ENCODE measurements at regions not wholly inside any gene's neighbourhood (a gene's known extent, or its start where the extent isn't known, plus 50 kb on each side); places are given as distances from the start of the nearest gene placed in this dataset.
"Not testable (repeated sequence)": the region's sequence is repeated elsewhere in the genome, so short reads cannot be mapped to it uniquely, and the experiment has no call there.

DNA sequence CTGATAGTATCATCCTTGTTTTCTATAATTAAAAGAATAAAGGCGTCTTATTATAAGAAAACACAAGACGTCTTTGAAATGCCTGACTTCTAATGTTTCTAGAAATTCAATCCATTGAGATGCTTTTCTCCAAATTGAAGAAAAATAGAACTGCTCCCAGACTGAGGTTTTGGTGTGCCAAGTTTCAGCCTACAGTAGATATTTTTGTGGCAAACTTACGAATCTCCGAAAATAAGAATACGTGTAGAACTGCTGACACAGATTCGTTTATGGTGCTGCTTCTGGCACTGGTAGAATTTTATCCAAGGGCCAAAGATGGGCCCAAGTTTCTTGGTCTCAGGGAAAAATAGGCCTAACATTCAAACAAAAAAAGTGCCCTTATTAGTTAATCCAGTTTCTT lies 554.5 kb upstream of the NR5A2 start:
- no peak for DNase-seq

DNA sequence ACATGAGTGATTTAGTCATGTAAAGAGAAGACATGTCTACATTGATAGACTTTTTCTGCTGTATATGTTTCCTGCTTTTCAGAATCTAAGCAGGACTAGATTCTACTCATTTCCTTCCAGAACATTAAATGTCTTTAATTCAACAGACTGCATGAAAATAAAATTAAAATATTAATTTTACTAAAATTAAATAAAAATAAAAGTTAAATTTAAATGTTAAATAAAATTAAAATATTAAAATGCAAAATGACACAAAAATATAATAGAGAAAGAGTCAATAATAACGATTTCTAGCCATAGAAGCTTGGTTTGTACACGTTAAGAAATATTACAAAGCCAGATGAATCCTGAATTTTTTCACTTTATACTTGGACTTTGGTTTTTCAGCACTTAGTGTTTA lies 552.8 kb upstream of the NR5A2 start:
- no peak for DNase-seq

DNA sequence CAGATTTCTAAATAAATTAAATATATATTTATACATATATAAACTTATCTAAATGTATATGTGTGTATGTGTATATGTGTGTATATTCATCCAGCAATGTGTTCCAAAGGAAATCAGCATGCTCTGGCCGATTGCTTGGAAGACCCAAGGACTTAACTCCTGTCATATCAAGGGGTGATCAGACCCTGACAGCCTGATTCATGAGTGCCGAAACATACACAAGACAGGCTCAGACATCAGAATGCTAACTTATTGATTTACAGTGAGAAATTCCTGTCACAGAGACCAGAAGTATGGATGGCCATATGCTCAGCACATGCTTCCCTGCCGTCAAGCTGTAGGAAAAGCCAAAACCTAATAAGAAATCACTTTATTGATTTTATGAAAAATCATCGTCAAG lies 545.1 kb upstream of the NR5A2 start:
- no peak for DNase-seq

DNA sequence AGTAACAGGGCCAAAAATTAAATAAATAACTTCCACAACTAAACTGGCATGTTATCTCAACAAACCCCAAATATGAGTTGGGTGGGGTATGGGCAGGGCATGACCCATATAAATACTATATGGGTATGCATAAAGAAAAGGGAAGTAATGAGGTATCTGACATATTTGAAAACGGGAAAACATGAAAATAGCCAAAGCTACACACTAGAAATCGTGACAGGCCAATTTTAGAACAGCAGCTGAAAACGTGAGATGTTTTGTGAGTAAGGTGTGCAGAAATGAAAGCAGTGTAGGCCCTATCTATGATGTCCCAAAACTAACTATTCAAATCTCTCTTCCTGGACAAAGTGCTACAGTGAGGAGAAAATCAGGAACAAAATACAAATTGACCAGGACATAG lies 537.9 kb upstream of the NR5A2 start:
- no peak for DNase-seq

DNA sequence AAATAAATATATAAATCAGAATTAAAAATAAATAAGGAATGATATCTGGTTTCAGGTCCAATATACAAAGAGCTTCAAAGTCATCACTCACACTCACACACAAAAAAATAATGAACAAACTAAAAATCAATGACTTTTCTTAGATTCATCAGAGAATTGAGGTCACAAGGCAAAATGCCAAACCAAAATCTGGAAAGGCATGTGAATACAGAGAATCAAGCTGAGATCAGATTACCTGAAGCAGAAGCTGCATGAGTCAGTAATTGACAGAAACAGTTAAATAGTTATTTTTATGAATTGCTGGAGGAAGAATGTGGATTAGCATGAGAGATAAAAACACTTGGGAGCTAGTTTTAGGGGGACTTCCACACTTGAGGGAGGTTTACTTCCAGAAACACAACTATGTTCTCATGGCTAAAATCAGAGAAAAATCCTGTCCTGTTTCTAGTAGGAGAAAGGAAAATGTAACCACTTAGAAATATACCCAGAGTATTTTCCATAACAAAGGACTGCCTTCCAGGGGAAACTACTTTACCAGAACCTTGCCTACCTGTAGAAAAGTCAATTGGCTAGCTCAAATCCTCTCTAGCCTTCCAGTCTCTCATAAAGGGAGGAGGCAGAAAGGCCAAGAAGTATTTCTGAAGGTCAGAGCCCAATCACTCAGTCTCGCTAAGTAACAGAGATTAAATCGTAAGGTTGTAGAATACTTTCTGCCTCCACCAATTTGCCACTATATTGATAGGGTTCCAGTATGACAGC lies 536.6 kb upstream of the NR5A2 start:
- no peak for DNase-seq

DNA sequence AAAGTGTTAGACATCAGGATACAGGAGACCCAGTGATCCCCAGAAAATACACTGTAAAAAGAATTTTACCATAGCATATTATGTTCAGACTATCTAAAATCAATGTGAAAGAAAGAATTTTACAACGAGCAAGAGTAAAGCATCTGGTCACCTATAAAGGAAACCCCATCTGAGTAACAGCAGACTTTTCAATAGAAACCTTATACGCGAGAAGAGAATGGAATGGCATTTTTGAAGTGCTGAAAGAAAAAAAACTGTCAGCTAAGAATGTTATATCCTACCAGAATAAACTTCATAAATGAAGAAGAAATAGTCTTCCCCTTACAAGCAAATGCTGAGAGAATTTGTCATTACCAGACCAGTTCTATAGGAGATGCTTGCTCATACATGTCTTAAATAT lies 532.1 kb upstream of the NR5A2 start:
- DNase-seq, result no peak

DNA sequence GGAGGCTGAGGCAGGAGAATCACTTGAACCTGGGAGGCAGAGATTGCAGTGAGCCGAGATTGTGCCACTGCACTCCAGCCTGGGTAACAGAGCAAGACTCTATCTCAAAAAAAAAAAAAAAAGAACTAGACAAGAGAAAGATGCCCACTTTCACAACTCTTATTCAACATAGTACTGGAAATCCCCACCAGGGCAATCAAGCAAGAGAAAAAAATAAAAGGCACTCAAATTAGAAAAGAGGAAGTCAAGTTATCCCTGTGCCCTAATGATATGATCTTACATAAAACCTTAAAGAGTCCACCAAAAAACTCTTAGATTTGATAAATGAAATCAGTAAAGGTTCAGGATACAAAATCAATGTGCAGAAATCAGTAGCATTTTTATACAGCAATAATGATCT lies 528.7 kb upstream of the NR5A2 start:
- not testable (repeated sequence) for DNase-seq

DNA sequence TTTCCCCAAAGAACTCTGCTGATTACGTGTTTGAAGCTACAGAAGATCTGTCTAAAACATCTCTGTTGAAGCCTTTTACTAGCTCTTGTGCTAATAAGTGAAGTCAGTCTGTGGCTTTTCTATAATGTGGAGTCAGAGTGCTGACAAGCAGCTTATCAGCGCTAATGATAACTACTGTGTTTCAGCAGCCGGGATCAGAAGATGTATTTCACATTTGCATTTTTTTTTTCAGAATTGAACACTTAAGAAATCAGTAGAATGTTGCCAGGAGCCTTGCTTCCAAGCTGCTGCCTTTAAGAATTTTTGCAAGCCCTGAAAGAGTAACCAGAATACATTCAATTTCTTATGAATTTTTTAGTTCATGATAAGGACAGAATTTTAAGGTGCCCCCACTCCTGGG lies 519.4 kb upstream of the NR5A2 start:
- DNase-seq, result no peak

DNA sequence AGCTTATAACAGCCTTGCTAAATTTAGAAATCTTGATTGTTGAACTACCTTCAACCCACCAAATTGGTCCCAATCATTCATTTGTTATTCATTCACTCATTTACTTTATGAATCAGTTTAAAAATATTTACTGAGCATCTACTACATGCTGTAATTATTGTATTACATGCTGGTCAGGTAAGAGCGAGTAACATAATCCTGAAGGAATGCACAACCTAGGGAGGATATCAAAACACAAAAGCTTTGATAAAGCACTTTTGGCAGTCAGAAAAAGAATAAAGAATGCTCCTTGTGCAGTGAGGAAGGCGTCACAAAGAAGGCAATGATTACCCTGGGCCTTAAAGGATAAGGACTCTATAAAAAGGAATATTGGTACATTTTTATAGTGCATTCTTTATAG lies 518.9 kb upstream of the NR5A2 start:
- DNase-seq, result no peak

DNA sequence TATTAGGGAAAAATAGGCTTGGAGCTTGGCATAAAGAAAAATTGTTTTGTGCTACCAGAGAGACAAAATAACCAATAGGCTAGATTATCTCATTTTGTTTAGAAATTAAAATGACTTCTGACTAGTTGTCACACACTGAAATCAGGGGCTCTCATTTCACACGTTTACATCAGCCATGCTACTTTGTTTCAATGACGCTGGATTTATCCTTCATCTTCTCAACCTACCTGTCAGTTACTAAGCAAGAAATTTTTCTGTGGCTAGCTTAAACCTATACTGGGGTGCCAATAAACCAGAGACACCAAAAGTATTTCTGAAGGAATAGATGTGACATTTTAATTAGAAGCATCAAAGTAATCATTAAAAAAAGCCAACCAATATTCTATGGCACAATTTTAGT lies 518.1 kb upstream of the NR5A2 start:
- DNase-seq, result no peak

DNA sequence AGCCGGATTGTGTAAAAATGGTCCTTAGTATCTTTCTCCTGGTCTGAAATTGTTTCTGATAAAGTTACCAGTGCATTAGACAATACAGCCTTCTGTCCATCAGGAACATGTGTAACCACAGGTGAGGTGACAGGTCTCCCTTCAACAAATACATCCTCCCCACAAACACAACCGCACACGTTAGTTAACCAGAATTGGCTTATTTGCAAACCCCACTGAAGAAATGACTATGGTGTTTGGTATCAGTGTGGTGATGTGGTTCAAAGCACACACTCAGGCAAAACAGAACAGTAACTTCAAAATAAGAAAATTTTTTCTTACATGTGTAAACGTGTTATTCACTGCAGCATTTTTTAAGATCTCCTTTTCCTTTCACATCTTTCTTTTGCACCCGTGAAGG lies 517.2 kb upstream of the NR5A2 start:
- no peak for DNase-seq

DNA sequence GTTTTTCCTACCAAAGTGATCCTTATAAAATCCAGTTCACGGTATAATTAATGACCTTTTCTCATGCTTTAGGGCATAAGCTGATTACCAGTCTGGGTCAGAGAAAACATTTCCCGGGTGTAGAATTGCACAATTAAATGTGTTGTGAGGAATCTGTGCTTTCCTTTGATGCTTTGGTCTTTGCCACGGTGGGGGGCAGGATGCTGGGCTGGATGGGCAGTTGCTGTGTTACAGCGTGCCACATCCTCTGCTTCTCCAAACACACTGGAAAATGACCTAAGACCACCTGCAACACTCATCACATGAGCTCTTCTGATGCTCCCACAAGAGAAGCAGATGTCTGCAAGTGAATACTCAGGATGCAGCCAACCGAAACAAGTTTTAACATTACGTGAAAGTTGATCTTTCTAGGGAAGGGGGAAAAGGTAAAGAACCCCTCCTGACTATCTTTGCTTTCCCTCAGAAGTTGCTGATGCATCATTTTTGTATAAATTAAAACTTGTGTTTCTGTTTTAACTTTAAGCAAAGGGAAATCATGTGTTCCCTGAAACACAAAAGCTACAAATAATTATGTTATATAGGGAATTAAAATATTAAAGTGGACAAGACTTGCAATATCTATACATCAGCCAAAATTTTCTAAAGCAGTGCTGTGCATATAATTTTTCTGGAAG lies 515.3 kb upstream of the NR5A2 start:
- DNase-seq, result peak; percentile 7

DNA sequence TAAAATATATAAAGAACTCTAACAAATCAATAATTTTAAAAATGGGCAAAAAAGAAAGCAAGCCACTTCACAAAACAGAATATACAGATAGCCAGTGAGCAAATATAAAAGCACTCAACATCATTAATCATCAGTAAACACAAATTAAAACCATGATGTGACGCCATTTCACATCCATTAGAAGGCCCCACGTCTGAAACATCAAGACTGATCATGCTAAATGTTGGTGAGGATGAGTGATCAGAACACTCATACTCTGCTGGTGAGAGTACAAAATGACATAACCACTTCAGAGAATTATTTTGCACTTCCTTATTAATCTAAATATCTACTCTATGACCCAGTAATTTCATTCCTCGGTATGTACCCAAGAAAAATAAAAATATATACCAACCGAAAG lies 512.2 kb upstream of the NR5A2 start:
- DNase-seq, result no peak

DNA sequence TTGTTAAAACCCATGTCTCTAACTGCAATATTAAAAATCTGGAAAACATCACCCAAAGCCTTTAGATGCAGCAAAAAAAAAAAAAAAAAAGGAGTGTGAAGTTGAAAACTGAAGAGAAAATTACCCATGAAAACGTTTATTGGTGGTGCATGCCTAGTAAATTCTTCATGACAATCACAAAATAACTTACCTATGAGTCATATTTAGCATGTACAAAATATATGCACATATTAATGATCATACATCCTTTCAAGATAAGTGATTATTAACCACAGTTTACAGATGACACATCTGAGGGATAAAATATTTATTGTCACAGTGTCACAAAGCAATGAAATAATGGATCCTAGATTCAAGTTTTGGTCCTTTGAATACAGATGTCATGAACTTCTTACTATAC lies 505.2 kb upstream of the NR5A2 start:
- DNase-seq, result no peak

DNA sequence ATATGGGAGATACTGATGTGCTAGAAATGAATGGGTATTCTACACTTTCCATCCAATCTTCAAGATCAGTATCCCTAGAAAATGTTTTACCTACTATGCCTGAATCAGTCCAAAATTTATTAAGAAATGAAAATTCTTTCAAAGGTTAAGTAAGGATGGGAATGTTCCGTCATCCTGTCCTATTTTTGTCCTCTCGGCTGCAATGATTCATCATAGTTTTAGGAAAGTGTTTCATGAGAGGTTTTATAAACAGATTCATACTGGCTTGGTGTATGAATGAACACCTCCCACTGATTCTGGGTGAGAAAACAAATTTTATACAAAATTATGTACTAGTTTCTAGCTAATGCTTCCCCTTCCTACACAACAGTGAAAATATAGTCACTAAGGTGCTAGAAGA lies 504.6 kb upstream of the NR5A2 start:
- DNase-seq, result no peak

DNA sequence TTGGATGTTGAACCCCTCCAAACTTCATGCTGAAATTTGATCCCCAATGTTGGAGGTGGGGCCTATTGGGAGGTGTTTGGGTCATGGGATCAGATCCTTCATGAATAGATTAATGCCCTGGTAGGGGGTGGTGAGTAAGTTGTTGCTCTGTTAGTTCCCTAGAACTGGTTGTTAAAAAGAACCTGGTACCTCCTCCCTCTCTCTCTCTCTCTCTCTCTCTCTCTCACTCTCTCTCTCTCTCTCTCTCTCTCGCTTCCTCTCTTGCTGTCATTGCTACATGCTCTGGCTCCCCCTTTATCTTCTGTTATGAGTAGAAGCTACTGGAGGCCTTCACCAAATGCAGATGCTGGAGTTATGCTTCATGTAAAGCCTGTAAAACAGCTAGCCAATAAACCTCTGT lies 498.2 kb upstream of the NR5A2 start:
- no peak for DNase-seq

DNA sequence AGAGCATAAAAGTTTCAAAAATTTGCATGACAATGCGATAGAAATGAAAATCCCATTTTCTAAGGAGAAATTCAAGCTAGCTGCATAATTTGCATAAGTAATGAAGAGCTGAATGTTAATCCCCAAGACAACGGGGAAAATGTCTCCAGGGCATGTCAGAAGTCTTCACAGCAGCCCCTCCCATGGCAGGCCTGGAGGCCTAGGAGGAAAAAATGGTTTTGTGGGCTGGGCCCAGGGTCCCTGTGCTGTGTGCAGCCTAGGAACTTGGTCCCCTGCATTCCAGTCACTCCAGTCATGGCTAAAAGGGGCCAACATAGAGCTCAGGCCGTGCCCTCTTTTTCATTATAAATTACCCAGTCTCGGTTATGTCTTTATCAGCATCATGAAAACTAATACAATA lies 494.1 kb upstream of the NR5A2 start:
- not testable (repeated sequence) for DNase-seq

DNA sequence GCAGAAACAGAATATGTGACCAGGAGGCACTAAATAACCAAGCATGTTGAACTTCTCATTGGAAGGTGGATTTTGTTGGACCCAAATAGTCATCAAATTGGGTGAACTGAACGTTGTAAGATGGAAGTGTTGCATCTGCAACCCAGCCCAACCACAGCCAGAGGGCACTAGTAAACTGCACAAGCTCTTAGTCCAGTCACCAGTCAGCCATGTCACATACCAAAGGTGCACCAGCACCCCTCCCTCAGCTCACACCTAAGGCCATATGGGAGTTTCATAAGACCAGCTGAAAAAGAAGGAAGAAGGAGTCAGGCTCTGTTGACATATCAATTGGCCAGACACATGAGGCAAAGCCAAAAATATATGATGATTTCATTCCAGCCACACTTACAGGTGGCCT lies 481.7 kb upstream of the NR5A2 start:
- no peak for DNase-seq

DNA sequence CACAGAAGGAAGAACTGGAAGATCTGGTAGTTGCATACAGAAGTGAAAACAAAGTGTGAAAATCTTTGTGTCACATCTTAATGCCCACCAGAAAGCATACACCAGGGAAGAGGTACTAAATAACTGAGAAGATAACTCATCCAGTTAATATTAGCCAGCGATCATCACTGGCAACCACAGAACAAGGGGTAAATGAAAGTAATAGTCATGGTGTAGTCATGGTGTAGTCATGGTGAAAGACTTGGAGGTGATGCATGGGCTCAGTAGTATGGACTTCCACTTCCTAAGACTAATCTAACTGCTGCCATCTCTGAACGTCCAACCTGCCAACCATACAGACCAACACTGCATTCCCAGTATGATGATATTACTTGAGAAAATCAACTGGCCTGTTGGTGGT lies 481.2 kb upstream of the NR5A2 start:
- DNase-seq, result no peak

DNA sequence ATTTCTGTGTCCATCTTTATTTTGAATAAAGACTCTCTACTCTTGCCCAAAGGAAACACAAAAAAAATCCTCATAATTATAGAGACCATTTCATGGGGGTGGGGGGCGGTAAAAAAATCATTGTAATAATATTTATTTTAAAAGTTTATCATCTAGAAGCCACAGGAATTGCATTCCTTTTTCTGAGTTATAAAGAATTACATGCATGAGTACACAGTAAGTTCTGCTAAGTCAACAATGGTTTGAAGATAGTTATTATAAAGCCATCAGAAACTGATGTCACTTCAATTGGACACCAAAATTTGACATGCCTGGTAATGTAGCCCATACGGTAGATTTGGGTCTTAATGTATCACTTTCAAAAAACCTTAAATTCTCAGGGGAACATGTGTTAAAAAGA lies 478.1 kb upstream of the NR5A2 start:
- DNase-seq, result no peak

DNA sequence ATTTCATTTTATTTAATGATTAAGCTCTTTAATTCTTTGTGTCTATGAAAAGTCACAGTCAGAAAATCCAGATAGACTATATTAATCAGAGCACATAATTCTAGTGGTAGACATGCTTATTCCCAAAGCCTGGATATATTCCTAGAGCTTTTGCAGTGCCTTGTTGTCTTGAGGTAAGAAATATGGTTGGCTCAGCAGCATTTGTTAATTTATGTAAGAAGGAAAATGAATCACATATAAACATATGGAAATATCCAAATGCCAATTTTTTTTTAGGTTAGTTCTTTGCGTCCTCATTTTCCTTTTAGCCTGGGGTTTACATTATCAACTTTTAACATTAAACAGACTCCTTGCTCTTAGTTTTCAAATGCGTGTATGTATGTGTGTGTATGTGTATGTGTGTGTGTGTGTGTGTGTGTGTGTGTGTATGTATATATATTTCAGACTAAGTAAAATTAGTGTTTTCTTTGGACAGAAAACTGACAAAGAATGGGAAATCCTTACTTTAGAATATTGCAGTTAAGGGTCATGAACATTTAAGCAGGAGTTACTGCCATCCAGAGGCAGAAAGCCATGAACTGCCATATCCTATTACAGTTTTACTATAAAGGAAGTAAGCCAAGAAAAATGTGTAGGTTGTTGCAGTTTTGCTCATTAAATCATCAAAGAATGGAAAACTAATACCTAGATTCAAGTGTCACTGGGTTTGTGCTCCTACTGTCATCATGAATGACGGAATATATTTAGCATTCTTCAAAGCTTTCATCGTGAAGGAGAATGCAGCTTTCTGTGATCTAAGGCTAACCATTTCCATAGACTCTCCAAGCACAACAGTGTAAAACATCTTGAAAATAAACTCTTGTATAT lies 477.1 kb upstream of the NR5A2 start:
- no peak for DNase-seq

DNA sequence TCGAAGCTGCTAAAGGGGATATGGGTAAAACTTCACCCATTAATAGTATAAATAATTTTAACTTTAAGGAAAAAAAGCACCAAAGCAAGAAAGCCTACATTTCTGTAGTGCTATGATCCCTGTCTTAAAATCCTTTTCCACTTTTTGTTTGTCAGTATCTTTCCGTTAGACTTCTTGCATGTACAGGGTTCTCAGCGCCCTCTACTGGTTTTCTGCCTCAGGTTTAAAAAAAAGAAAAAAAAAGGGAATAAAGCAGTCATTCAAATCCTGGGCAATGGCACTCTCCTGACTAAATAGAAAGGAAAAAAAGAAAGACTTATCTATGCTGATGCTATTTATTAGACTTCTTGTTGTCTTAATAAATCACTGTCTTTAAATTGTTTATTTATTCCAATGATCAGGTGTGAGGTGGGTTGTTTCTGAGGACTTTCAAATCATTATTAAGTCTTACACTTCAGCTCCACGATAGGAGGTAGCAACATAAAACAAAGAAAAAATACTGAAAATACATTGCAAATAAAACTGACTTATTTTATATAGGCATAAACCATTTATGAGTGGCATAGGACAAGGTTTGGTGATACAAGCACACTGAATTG lies 475.4 kb upstream of the NR5A2 start:
- no peak for DNase-seq

DNA sequence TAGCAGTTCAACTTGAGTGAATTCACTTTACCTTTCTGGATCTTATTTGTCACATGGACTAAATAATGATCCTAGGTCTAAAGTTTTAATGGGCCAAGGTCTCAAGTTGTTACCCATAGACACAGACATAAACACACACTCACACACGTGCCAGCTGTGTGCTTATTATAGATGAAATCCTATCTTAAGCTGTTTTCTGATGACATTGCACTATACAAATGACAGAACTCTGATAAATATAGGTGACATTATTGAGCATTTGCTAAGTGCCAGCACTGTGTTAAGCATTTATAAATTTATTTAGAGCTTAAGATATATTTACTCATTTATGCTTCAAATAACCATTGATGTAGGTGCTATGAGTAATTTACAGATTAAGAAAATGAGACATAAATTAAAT lies 474.4 kb upstream of the NR5A2 start:
- DNase-seq, result no peak

DNA sequence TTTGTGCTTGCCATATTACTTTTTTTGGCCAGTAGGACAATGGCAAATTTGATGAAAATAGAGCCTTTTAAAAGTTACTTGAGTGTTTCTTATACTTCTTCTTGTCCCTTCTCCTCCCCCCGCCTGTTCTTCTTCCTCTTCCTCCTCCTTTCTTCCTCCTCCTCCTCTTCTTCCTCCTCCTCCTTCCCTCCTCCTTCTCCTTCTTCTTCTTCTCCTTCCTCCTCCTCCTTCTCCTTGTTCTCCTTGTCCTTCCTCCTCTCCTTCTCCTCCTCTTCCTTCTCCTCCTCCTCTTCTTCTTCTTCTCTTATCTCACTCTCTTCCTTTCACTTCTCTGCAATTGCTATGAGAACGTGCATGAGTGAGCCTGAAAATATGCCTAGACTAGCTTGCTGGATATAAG lies 466.2 kb upstream of the NR5A2 start:
- DNase-seq, result no peak

Measured in NCI-H187 treated with DMSO at 0.1 percent for 48 hours (cell line).